ENCODE measurements at regions not wholly inside any gene's neighbourhood (a gene's known extent, or its start where the extent isn't known, plus 50 kb on each side); places are given as distances from the start of the nearest gene placed in this dataset.
"Not testable (repeated sequence)": the region's sequence is repeated elsewhere in the genome, so short reads cannot be mapped to it uniquely, and the experiment has no call there.

DNA sequence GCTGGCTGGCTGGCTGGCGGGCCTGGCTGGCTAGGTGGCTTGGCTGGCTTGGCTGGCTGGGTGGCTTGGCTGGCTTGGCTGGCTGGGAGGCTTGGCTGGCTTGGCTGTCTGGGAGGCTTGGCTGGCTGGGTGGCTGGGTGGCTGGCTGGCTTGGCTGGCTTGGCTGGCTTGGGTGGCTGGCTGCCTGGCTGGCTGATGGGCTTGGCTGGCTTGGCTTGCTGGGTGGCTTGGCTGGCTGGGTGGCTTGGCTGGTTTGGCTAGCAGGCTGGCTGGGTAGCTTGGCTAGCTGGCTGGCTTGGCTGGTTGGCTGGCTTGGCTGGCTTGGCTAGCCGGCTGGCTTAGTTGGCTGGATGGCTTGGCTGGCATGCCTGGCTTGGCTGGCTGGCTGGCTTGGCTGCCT lies 2834.1 kb downstream of the RPIA start:
- H3K4me3 ChIP-seq (ENCODE audit: low read depth, low read length); H3K79me2 ChIP-seq (ENCODE audit: control insufficient read depth, insufficient read depth, low read length, unreplicated experiment); H2AFZ ChIP-seq (ENCODE audit: low read length, unreplicated experiment): not testable (repeated sequence)

DNA sequence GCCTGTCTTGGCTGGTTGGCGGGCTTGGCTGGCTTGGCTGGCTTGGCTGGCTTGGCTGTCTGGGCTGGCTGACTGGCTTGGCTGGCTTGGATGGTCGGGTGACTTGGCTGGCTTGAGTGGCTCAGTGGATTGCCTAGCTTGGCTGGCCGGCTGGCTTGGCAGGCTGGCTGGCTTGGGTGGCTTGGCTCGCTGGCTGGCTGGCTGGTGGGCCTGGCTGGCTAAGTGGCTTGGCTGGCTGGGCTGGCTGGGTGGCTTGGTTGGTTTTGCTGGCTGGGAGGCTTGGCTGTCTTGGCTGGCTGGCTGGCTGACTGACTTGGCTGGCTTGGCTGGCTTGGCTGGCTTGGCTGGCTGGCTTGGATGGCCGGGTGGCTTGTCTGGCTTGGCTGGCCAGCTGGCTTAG lies 2834.6 kb downstream of the RPIA start:
- not testable (repeated sequence) for H3K27me3 ChIP-seq (ENCODE audit: insufficient read depth, low read length); H3K4me1 ChIP-seq (ENCODE audit: control insufficient read depth, insufficient read depth, low read length, unreplicated experiment); H3K27ac ChIP-seq (ENCODE audit: low read depth, low read length); H3K36me3 ChIP-seq (ENCODE audit: insufficient read depth, low read length); H3K4me3 ChIP-seq (ENCODE audit: low read depth, low read length); H2AFZ ChIP-seq (ENCODE audit: low read length, unreplicated experiment); H3K79me2 ChIP-seq (ENCODE audit: control insufficient read depth, insufficient read depth, low read length, unreplicated experiment)

More for the DNA sequence above, 2834.1 kb downstream of the RPIA start:
- H3K27me3 ChIP-seq (ENCODE audit: insufficient read depth, low read length); H3K27ac ChIP-seq (ENCODE audit: low read depth, low read length); H3K4me1 ChIP-seq (ENCODE audit: control insufficient read depth, insufficient read depth, low read length, unreplicated experiment); H3K36me3 ChIP-seq (ENCODE audit: insufficient read depth, low read length): not testable (repeated sequence)

- H3K27ac ChIP-seq (ENCODE audit: low read depth, low read length); H2AFZ ChIP-seq (ENCODE audit: low read length, unreplicated experiment); H3K79me2 ChIP-seq (ENCODE audit: control insufficient read depth, insufficient read depth, low read length, unreplicated experiment); H3K4me1 ChIP-seq (ENCODE audit: control insufficient read depth, insufficient read depth, low read length, unreplicated experiment); H3K27me3 ChIP-seq (ENCODE audit: insufficient read depth, low read length); H3K36me3 ChIP-seq (ENCODE audit: insufficient read depth, low read length); H3K4me3 ChIP-seq (ENCODE audit: low read depth, low read length): not testable (repeated sequence)
Observed at GRCh38 chr2:91527056-91527455, 2835.6 kb downstream of the RPIA start.

DNA sequence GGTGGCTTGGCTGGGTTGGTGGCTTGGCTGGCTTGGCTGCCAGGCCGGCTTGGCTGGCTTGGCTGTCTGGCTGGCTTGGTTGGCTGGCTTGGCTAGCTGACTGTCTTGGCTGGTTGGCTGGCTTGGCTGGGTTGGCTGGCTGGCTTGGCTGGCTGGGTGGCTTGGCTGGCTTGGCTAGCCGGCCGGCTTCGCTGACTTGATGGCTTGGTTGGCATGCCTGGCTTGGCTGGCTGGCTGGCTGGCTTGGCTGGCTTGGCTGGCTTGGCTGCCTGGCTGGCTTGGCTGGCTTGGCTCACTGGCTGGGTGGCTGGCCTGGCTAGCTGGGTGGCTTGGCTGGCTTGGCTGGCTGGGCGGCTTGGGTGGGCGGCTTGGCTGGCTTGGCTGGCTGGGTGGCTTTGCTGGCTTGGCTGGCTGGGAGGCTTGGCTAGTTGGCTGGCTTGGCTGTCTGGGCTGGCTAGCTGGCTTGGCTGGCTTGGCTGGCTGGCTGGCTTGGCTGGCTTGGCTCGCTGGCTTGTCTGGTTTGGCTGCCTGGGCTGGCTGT lies 2836.1 kb downstream of the RPIA start:
- not testable (repeated sequence) for H2AFZ ChIP-seq (ENCODE audit: low read length, unreplicated experiment); H3K4me1 ChIP-seq (ENCODE audit: control insufficient read depth, insufficient read depth, low read length, unreplicated experiment); H3K27ac ChIP-seq (ENCODE audit: low read depth, low read length); H3K36me3 ChIP-seq (ENCODE audit: insufficient read depth, low read length); H3K27me3 ChIP-seq (ENCODE audit: insufficient read depth, low read length); H3K79me2 ChIP-seq (ENCODE audit: control insufficient read depth, insufficient read depth, low read length, unreplicated experiment); H3K4me3 ChIP-seq (ENCODE audit: low read depth, low read length)

- not testable (repeated sequence) for H3K27ac ChIP-seq (ENCODE audit: low read depth, low read length); H2AFZ ChIP-seq (ENCODE audit: low read length, unreplicated experiment); H3K79me2 ChIP-seq (ENCODE audit: control insufficient read depth, insufficient read depth, low read length, unreplicated experiment); H3K27me3 ChIP-seq (ENCODE audit: insufficient read depth, low read length); H3K4me3 ChIP-seq (ENCODE audit: low read depth, low read length); H3K4me1 ChIP-seq (ENCODE audit: control insufficient read depth, insufficient read depth, low read length, unreplicated experiment); H3K36me3 ChIP-seq (ENCODE audit: insufficient read depth, low read length)
Observed at GRCh38 chr2:91528361-91528760, 2836.9 kb downstream of the RPIA start.

DNA sequence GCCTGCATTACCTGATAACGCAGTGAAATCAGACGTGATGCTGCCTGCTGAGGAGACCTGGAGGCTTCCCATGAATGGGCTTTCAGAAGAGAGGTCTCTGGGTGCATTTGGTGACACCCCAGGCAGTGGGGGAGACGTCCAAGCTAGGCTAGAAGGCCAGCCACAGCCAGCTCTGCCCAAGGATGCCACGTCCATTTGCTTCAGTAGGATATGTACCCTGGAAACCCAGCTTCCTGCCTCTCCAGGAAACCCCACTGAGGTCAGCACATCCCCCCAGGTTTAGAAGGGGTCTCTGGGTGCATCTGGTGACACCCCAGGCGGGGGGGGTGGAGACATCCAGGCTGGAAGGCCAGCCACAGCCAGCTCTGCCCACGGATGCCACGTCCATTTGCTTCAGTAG lies 2844.6 kb downstream of the RPIA start:
- not testable (repeated sequence) for H3K4me3 ChIP-seq (ENCODE audit: low read depth, low read length); H3K79me2 ChIP-seq (ENCODE audit: control insufficient read depth, insufficient read depth, low read length, unreplicated experiment); H3K36me3 ChIP-seq (ENCODE audit: insufficient read depth, low read length); H3K27me3 ChIP-seq (ENCODE audit: insufficient read depth, low read length); H3K27ac ChIP-seq (ENCODE audit: low read depth, low read length); H2AFZ ChIP-seq (ENCODE audit: low read length, unreplicated experiment); H3K4me1 ChIP-seq (ENCODE audit: control insufficient read depth, insufficient read depth, low read length, unreplicated experiment)

- H2AFZ ChIP-seq (ENCODE audit: low read length, unreplicated experiment); H3K4me1 ChIP-seq (ENCODE audit: control insufficient read depth, insufficient read depth, low read length, unreplicated experiment); H3K27ac ChIP-seq (ENCODE audit: low read depth, low read length); H3K4me3 ChIP-seq (ENCODE audit: low read depth, low read length); H3K27me3 ChIP-seq (ENCODE audit: insufficient read depth, low read length); H3K36me3 ChIP-seq (ENCODE audit: insufficient read depth, low read length); H3K79me2 ChIP-seq (ENCODE audit: control insufficient read depth, insufficient read depth, low read length, unreplicated experiment): not testable (repeated sequence)
Observed at GRCh38 chr2:91536549-91537263, 2845.2 kb downstream of the RPIA start.

GRCh38 chr2:91549316-91549715 lies 2857.8 kb downstream of the RPIA start:
- H3K27me3 ChIP-seq (ENCODE audit: insufficient read depth, low read length); H3K4me1 ChIP-seq (ENCODE audit: control insufficient read depth, insufficient read depth, low read length, unreplicated experiment); H2AFZ ChIP-seq (ENCODE audit: low read length, unreplicated experiment); H3K36me3 ChIP-seq (ENCODE audit: insufficient read depth, low read length); H3K79me2 ChIP-seq (ENCODE audit: control insufficient read depth, insufficient read depth, low read length, unreplicated experiment); H3K4me3 ChIP-seq (ENCODE audit: low read depth, low read length); H3K27ac ChIP-seq (ENCODE audit: low read depth, low read length): not testable (repeated sequence)

- not testable (repeated sequence) for H3K27ac ChIP-seq (ENCODE audit: low read depth, low read length); H3K4me1 ChIP-seq (ENCODE audit: control insufficient read depth, insufficient read depth, low read length, unreplicated experiment); H2AFZ ChIP-seq (ENCODE audit: low read length, unreplicated experiment); H3K27me3 ChIP-seq (ENCODE audit: insufficient read depth, low read length); H3K4me3 ChIP-seq (ENCODE audit: low read depth, low read length); H3K79me2 ChIP-seq (ENCODE audit: control insufficient read depth, insufficient read depth, low read length, unreplicated experiment); H3K36me3 ChIP-seq (ENCODE audit: insufficient read depth, low read length)
Observed at GRCh38 chr2:91558234-91558633, 2866.8 kb downstream of the RPIA start.

GRCh38 chr2:91559269-91559668 lies 2867.8 kb downstream of the RPIA start:
- H3K27me3 ChIP-seq (ENCODE audit: insufficient read depth, low read length); H3K79me2 ChIP-seq (ENCODE audit: control insufficient read depth, insufficient read depth, low read length, unreplicated experiment); H2AFZ ChIP-seq (ENCODE audit: low read length, unreplicated experiment); H3K4me1 ChIP-seq (ENCODE audit: control insufficient read depth, insufficient read depth, low read length, unreplicated experiment); H3K36me3 ChIP-seq (ENCODE audit: insufficient read depth, low read length); H3K27ac ChIP-seq (ENCODE audit: low read depth, low read length); H3K4me3 ChIP-seq (ENCODE audit: low read depth, low read length): not testable (repeated sequence)

DNA sequence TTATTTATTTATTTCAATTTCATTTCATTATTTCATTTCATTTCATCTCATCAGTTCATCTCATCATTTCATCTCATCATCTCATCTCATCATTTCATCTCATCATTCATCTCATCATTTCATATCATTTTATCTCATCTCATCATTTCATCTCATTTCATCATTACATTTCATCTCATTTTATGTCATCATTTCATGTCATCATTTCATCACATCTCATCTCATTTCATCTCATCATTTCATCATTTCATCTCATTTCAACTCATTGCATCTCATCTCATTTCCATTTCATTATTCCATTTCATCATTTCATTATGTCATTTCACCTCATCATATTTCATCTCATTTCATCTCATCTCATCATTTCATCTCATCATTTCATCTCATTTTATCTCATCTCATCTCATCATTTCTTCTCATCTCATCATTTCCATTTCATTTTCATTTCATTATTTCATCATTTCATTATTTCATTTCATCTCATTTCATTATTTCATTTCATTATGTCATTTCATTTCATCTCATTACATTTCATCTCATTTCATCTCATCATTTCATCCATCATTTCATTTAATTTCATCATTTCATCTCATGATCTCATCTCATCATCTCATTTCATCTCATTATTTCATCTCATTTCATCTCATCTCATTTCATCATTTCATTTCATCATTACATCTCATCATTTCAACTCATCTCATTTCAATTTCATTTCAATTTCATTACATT lies 2868.6 kb downstream of the RPIA start:
- H3K36me3 ChIP-seq (ENCODE audit: insufficient read depth, low read length); H2AFZ ChIP-seq (ENCODE audit: low read length, unreplicated experiment); H3K4me1 ChIP-seq (ENCODE audit: control insufficient read depth, insufficient read depth, low read length, unreplicated experiment); H3K4me3 ChIP-seq (ENCODE audit: low read depth, low read length); H3K27ac ChIP-seq (ENCODE audit: low read depth, low read length); H3K79me2 ChIP-seq (ENCODE audit: control insufficient read depth, insufficient read depth, low read length, unreplicated experiment); H3K27me3 ChIP-seq (ENCODE audit: insufficient read depth, low read length): not testable (repeated sequence)
